PFSK-1 (cell line): ENCODE measurements at regions not wholly inside any gene's neighbourhood (a gene's known extent, or its start where the extent isn't known, plus 50 kb on each side); places are given as distances from the start of the nearest gene placed in this dataset.

Experiments used
- FOXP2 ChIP-seq: optimal IDR thresholded peaks from 2 replicates; pipeline ENCODE3; 2011; ENCODE audit warnings: borderline replicate concordance, control low read depth, inconsistent platforms; ENCODE audit not compliant: insufficient read depth; ENCODE audit errors: extremely low read length, extremely low read depth
- POLR2AphosphoS5 ChIP-seq: IDR thresholded peaks from 2 replicates; pipeline ENCODE4 v1.6.1; 2012; ENCODE audit warnings: low read depth, mild to moderate bottlenecking, control low read depth, low read length, moderate library complexity
- SIN3A ChIP-seq: IDR thresholded peaks from 2 replicates; pipeline ENCODE4 v1.6.1; 2012; ENCODE audit warnings: mild to moderate bottlenecking, low read length, moderate library complexity, borderline replicate concordance; ENCODE audit not compliant: insufficient read depth
- TAF1 ChIP-seq: IDR thresholded peaks from 2 replicates; pipeline ENCODE4 v1.6.1; 2012; ENCODE audit warnings: low read length, control low read depth, borderline replicate concordance; ENCODE audit not compliant: insufficient read depth
- TF ChIP-seq, protein P1 (sequence below), 2 experiments: IDR thresholded peaks; 2 replicates each; pipeline versions ENCODE4 v1.6.1 to v1.8.0; 2011 to 2012; ENCODE audit warnings: low read depth in 2 of 2, low read length in 2 of 2, control low read depth in 1 of 2, inconsistent platforms in 1 of 2, mild to moderate bottlenecking in 1 of 2, moderate library complexity in 1 of 2; ENCODE audit not compliant: insufficient read depth in 1 of 2

DNA sequence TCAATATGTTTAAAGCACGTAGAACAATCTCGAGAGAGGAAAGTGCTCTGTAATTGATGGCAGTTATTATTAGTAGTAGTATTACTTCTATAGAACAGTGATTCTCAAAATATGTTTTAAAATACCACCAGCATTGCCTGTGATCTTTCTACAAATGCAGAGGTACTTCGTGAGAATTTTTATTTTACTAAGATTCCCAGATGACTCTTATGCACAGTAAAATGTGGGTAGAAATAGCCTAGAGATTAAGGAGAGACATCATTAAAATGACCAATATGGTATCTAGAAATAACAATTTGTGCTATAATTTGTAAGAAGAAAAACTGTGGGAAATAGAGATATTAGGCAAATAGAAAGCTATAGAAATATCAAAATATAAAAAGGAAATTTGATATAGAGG lies 157.9 kb downstream of the SUCNR1 start:
- TF ChIP-seq POLR2AphosphoS5, result no peak

DNA sequence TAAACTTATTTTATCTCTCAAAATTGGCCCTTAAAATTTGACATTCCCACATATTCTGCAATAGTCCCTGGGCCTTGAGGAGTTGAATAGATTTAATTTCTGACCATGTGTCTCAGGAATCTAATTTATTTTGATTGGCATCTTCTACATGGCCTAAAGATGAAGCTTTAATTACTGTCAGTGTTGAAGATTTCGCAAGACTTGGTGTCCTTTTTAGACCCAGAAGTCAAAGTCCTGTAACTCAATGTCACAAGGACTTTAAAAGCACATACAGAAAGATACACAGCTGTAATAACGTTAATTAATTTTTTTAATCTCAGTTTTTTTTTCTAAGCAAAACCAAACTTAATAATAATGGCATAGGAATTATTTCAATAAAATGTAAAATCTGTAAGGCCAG lies 163.9 kb downstream of the SUCNR1 start:
- TF ChIP-seq, protein P1, sequence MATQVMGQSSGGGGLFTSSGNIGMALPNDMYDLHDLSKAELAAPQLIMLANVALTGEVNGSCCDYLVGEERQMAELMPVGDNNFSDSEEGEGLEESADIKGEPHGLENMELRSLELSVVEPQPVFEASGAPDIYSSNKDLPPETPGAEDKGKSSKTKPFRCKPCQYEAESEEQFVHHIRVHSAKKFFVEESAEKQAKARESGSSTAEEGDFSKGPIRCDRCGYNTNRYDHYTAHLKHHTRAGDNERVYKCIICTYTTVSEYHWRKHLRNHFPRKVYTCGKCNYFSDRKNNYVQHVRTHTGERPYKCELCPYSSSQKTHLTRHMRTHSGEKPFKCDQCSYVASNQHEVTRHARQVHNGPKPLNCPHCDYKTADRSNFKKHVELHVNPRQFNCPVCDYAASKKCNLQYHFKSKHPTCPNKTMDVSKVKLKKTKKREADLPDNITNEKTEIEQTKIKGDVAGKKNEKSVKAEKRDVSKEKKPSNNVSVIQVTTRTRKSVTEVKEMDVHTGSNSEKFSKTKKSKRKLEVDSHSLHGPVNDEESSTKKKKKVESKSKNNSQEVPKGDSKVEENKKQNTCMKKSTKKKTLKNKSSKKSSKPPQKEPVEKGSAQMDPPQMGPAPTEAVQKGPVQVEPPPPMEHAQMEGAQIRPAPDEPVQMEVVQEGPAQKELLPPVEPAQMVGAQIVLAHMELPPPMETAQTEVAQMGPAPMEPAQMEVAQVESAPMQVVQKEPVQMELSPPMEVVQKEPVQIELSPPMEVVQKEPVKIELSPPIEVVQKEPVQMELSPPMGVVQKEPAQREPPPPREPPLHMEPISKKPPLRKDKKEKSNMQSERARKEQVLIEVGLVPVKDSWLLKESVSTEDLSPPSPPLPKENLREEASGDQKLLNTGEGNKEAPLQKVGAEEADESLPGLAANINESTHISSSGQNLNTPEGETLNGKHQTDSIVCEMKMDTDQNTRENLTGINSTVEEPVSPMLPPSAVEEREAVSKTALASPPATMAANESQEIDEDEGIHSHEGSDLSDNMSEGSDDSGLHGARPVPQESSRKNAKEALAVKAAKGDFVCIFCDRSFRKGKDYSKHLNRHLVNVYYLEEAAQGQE (IDR thresholded peaks at IDR 0.05; ENCODE audit: insufficient read depth in 1 of 2, low read depth in 2 of 2, low read length in 2 of 2), result no peak
- TF ChIP-seq TAF1 (no peak), SIN3A (no peak)

DNA sequence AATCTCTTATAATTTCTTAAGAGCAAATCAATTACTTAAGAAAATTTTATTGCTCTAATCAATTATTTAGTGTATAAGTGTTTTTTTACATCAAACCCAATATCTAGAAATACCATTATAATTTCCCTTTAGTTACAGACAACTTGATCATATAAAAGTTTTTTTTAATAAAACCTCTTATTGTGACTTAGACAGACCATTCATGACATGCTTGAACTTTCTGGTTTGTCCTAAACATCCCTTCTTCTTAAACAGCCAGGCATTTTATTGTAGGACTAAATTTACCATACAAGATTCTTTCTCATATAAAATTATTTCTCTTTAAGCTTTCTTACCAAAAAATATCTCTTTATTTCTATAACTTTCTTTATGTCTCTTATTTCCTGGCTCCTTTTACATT lies 164.5 kb downstream of the SUCNR1 start:
- no peak for TF ChIP-seq TAF1
- no peak for TF ChIP-seq FOXP2
- TF ChIP-seq, protein P1 (IDR thresholded peaks at IDR 0.05; ENCODE audit: insufficient read depth in 1 of 2, low read depth in 2 of 2, low read length in 2 of 2), result no peak
- no peak for TF ChIP-seq SIN3A
- no peak for TF ChIP-seq POLR2AphosphoS5

DNA sequence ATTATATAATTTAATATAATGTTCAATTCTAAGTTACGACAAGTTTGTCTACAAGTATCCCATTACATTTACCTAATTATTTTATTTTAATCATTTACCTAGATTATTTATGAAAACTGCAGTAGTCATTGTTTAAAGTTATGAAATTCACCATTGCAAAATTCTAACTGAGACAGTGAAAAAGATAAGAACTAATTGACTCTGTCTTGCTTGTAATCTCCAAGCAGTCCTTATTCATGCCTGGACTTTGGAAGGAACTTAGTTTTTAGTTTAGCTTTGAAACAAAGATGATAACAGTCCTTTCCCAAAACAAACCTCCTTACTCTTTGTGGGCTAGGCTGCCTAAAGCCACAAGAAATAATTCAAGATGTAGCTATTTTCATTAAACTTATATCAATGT lies 165.0 kb downstream of the SUCNR1 start:
- no peak for TF ChIP-seq POLR2AphosphoS5

DNA sequence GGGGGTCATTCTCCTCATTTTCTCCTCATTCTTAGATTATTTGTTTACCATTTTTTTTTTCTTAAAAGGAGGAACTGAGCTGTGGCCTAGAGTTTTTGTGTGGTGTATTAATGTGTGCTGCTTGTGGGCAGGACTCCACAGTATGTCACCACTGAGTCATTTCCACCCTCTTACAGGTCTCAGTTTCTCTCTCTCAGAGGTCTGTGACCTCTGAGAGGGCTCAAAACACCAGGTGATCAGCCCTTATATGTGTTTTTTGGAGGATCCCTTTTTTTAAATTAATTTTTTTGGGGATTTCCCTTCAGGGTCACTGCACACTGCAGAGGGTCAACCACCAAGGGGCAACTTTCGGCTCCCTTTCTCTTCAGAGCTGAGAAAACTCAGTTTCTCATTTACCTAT lies 166.4 kb downstream of the SUCNR1 start:
- TF ChIP-seq TAF1 (no peak), SIN3A (no peak), FOXP2 (no peak), POLR2AphosphoS5 (no peak)
- TF ChIP-seq, protein P1 (IDR thresholded peaks at IDR 0.05; ENCODE audit: insufficient read depth in 1 of 2, low read depth in 2 of 2, low read length in 2 of 2), result no peak

DNA sequence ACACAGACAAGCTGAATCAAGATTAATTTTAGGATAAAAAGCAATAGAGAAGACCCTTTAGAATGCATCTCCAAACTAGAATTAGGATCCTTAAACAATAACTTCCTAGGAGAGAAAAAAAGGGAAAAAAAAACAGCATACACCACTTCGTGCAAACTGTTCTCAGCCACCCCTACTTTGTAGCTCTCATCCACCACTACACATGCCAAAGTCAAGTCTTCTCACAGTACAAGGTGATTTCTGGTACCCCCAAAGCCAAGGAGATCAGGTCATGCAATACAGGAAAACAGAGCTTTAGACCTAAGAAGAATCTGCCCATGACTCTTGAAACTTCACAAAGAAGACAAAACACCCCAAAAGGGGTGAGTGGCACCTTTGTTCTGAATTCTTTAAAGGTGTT lies 166.9 kb downstream of the SUCNR1 start:
- TF ChIP-seq TAF1, result no peak
- TF ChIP-seq SIN3A, result no peak
- no peak for TF ChIP-seq POLR2AphosphoS5
- TF ChIP-seq FOXP2, result no peak
- TF ChIP-seq, protein P1 (IDR thresholded peaks at IDR 0.05; ENCODE audit: insufficient read depth in 1 of 2, low read depth in 2 of 2, low read length in 2 of 2), result no peak
